Panc1 (cell line): ENCODE measurements at regions not wholly inside any gene's neighbourhood (a gene's known extent, or its start where the extent isn't known, plus 50 kb on each side); places are given as distances from the start of the nearest gene placed in this dataset.

Experiments
- ATAC-seq: fragments of 200-7000 bp; cut with Tn5 transposase; 2 replicates; pipeline ENCODE4 v1.9.1; 2020; ENCODE audit warnings: mild to moderate bottlenecking, moderate library complexity
- BruUV-seq: library from RNA; stranded (reverse); fragments of 400-500 nt; replicated peaks from 2 replicates; lab custom pipeline; 2021; lab: Mats Ljungman, UMichigan
- CTCF ChIA-PET: fragments of 300-600 bp; sonication (Branson Sonifier 250); formaldehyde crosslinking; loops from one replicate; lab custom pipeline; 2022; ENCODE audit warnings: antibody characterized with exemption; lab: Charles Lee
- POLR2A ChIA-PET: fragments of 300-600 bp; sonication (Branson Sonifier 250); formaldehyde crosslinking; loops from one replicate; lab custom pipeline; 2022; ENCODE audit warnings: antibody characterized with exemption; lab: Charles Lee
- DNase-seq: peaks from one replicate; pipeline ENCODE4 v3.0.0-alpha.2; 2010; ENCODE audit warnings: low read depth, low spot score
- H3K27ac ChIP-seq: 2 replicates; pipeline ENCODE4 v1.5.1; 2011; ENCODE audit warnings: mild to moderate bottlenecking, low read length, inconsistent platforms
- H3K27me3 ChIP-seq: fragments of 200-500 bp; sonication (Bioruptor generic); 2 replicates; pipeline ENCODE4 v1.6.0; 2014; ENCODE audit warnings: low read length, inconsistent platforms; ENCODE audit not compliant: control insufficient read depth, insufficient read depth
- H3K36me3 ChIP-seq: fragments of 200-500 bp; sonication (Bioruptor generic); 2 replicates; pipeline ENCODE4 v1.5.1; 2014; ENCODE audit warnings: inconsistent platforms, mild to moderate bottlenecking, low read length, moderate library complexity; ENCODE audit not compliant: control insufficient read depth, insufficient read depth
- H3K4me1 ChIP-seq: 2 replicates; pipeline ENCODE4 v1.5.1; 2011; ENCODE audit warnings: inconsistent platforms, mild to moderate bottlenecking, low read length, moderate library complexity; ENCODE audit not compliant: control insufficient read depth, insufficient read depth
- H3K4me3 ChIP-seq, 2 experiments: 2 replicates each; pipeline ENCODE4 v1.5.1; 2011 to 2012; ENCODE audit warnings: low read depth in 2 of 2, low read length in 2 of 2, mild to moderate bottlenecking in 2 of 2, inconsistent platforms in 1 of 2, moderate library complexity in 1 of 2
- H3K9me3 ChIP-seq: fragments of 200-500 bp; sonication (Bioruptor generic); 2 replicates; pipeline ENCODE4 v1.5.1; 2014; ENCODE audit warnings: low read depth, mild to moderate bottlenecking, inconsistent platforms, low read length, moderate library complexity; ENCODE audit not compliant: control insufficient read depth, insufficient read depth
- POLR2AphosphoS5 ChIP-seq: IDR thresholded peaks from 2 replicates; pipeline ENCODE4 v1.6.1; 2012; ENCODE audit warnings: mild to moderate bottlenecking, low read depth, low read length, moderate library complexity
- REST ChIP-seq, 2 experiments: IDR thresholded peaks; 2 replicates each; pipeline ENCODE4 v1.6.1; 2011 to 2012; ENCODE audit warnings: low read depth in 2 of 2, control low read depth in 1 of 2, low read length in 1 of 2, mild to moderate bottlenecking in 1 of 2, moderate library complexity in 1 of 2; ENCODE audit not compliant: insufficient read depth in 1 of 2
- SIN3A ChIP-seq: IDR thresholded peaks from 2 replicates; pipeline ENCODE4 v1.6.1; 2012; ENCODE audit warnings: low read depth, mild to moderate bottlenecking, low read length, moderate library complexity, borderline replicate concordance; ENCODE audit not compliant: insufficient read depth
- TCF7L2 ChIP-seq: IDR thresholded peaks from 2 replicates; pipeline ENCODE4 v1.6.1; 2011; ENCODE audit warnings: mild to moderate bottlenecking, low read depth, low read length, inconsistent platforms
- in situ Hi-C: cut with HindIII; loops from 2 replicates; pipeline ENCODE4 v1.10.0; 2016; ENCODE audit warnings: low sequenced_read_pairs, low pct_unique_long_range_greater_than_20kb
- intact Hi-C: fragments of 100-400 bp; cut with micrococcal nuclease; formaldehyde crosslinking; loops from one replicate; pipeline ENCODE4 v1.10.0; 2022; ENCODE audit not compliant: unreplicated experiment
- TF ChIP-seq, protein P1 (sequence below): fragments of 450-650 bp; IDR thresholded peaks from 2 replicates; pipeline ENCODE4 v1.5.1; 2017; ENCODE audit warnings: mild to moderate bottlenecking

- no peaks in the 10 kb centered on the region for H3K4me1 ChIP-seq
- ATAC-seq (no peak), DNase-seq (no peak)
- ChIA-PET POLR2A (no interaction called here), CTCF (no interaction called here)
- in situ Hi-C loops, result no loop called here
- no peaks in the 10 kb centered on the region for H3K36me3 ChIP-seq
- no peak overlapping the region for H3K27ac ChIP-seq
- no peak for TF ChIP-seq SIN3A
- TF ChIP-seq POLR2AphosphoS5, result no peak
- no peak for TF ChIP-seq REST (IDR thresholded peaks at IDR 0.05; ENCODE audit: insufficient read depth in 1 of 2, low read depth in 2 of 2, low read length in 1 of 2)
- TF ChIP-seq TCF7L2, result no peak
- TF ChIP-seq, protein P1, sequence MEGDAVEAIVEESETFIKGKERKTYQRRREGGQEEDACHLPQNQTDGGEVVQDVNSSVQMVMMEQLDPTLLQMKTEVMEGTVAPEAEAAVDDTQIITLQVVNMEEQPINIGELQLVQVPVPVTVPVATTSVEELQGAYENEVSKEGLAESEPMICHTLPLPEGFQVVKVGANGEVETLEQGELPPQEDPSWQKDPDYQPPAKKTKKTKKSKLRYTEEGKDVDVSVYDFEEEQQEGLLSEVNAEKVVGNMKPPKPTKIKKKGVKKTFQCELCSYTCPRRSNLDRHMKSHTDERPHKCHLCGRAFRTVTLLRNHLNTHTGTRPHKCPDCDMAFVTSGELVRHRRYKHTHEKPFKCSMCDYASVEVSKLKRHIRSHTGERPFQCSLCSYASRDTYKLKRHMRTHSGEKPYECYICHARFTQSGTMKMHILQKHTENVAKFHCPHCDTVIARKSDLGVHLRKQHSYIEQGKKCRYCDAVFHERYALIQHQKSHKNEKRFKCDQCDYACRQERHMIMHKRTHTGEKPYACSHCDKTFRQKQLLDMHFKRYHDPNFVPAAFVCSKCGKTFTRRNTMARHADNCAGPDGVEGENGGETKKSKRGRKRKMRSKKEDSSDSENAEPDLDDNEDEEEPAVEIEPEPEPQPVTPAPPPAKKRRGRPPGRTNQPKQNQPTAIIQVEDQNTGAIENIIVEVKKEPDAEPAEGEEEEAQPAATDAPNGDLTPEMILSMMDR, result no peak
- H3K9me3 ChIP-seq, result peaks cover 17% of the 10 kb centered on the region
- no peaks in the 10 kb centered on the region for H3K27me3 ChIP-seq
- BruUV-seq, result no TSS peak
- H3K4me3 ChIP-seq, result no peak overlapping the region
- intact Hi-C loops, result no loop called here
Measured at GRCh38 chr11:127330044-127330443, 329.5 kb upstream of the KIRREL3 start.

- no peaks in the 10 kb centered on the region for H3K27me3 ChIP-seq
- DNase-seq (no peak), ATAC-seq (no peak)
- intact Hi-C loops, result no loop called here
- ChIA-PET POLR2A (no interaction called here), CTCF (no interaction called here)
- no peaks in the 10 kb centered on the region for H3K36me3 ChIP-seq
- no peak overlapping the region for H3K4me3 ChIP-seq
- TF ChIP-seq SIN3A (no peak), POLR2AphosphoS5 (no peak), TCF7L2 (no peak), REST (IDR thresholded peaks at IDR 0.05; ENCODE audit: insufficient read depth in 1 of 2, low read depth in 2 of 2, low read length in 1 of 2) (no peak)
- TF ChIP-seq, protein P1, result no peak
- no peak overlapping the region for H3K27ac ChIP-seq
- H3K4me1 ChIP-seq, result no peaks in the 10 kb centered on the region
- in situ Hi-C loops, result no loop called here
- no TSS peak for BruUV-seq
- no peaks in the 10 kb centered on the region for H3K9me3 ChIP-seq
Measured at GRCh38 chr11:127308291-127308690, 307.7 kb upstream of the KIRREL3 start.
